K562 (cell line): ENCODE measurements at regions not wholly inside any gene's neighbourhood (a gene's known extent, or its start where the extent isn't known, plus 50 kb on each side); places are given as distances from the start of the nearest gene placed in this dataset.

Source experiments
- CBX2 ChIP-seq: fragments of 200-600 bp; sonication (generic); IDR thresholded peaks from one replicate; pipeline ENCODE4 v1.6.1; 2012; ENCODE audit warnings: mild to moderate bottlenecking, low read length, inconsistent platforms; ENCODE audit not compliant: insufficient read depth, poor library complexity, severe bottlenecking
- ELF1 ChIP-seq: fragments of 200-800 bp; sonication (Bioruptor generic); IDR thresholded peaks from 2 replicates; pipeline ENCODE4 v1.6.1; 2016; ENCODE audit warnings: missing genetic modification characterization, missing compliant biosample characterization
- GATAD2A ChIP-seq: fragments of 450-650 bp; IDR thresholded peaks from 2 replicates; pipeline ENCODE4 v1.6.1; 2017
- RHOXF2B ChIP-seq: fragments of 250-450 bp; sonication (Bioruptor Pico); conservative IDR thresholded peaks from 2 replicates; pipeline ENCODE4 v1.5.1; 2021
- SRSF1 ChIP-seq: fragments of 200-400 bp; formaldehyde crosslinking; IDR thresholded peaks from 2 replicates; pipeline ENCODE4 v1.6.1; 2017; ENCODE audit warnings: mild to moderate bottlenecking, low read depth, low read length, moderate library complexity
- TOE1 ChIP-seq, 2 experiments: fragments of 450-650 bp in 1 of 2; sonication (generic) in 1 of 2; formaldehyde crosslinking in 1 of 2; IDR thresholded peaks; 2 replicates each; pipeline versions ENCODE4 v1.7.1 to v1.8.0; 2016 to 2022; ENCODE audit warnings: borderline replicate concordance in 2 of 2, mild to moderate bottlenecking in 2 of 2, antibody characterized with exemption in 1 of 2, inconsistent platforms in 1 of 2, low read depth in 1 of 2, missing genetic modification reagents in 1 of 2, moderate library complexity in 1 of 2
- ZNF239 ChIP-seq: fragments of 250-450 bp; sonication (Bioruptor Pico); IDR thresholded peaks from 2 replicates; pipeline ENCODE4 v1.4.0; 2020; ENCODE audit warnings: mild to moderate bottlenecking
- ZNF384 ChIP-seq: IDR thresholded peaks from 2 replicates; pipeline ENCODE4 v1.6.1; 2012; ENCODE audit warnings: low read depth, low read length, improper control_type of control experiment
- TF ChIP-seq, protein P1 (sequence below): fragments of 450-650 bp; IDR thresholded peaks from 2 replicates; pipeline ENCODE4 v1.6.1; 2016; ENCODE audit warnings: antibody characterized with exemption
- TF ChIP-seq, protein P2 (sequence below), 3 experiments: fragments of 200-800 bp in 1 of 3; sonication (Bioruptor generic) in 1 of 3; sonication (generic) in 1 of 3; formaldehyde crosslinking in 1 of 3; IDR thresholded peaks; 2 replicates each; pipeline versions ENCODE4 v1.6.1 to v1.8.0; 2016 to 2022; ENCODE audit warnings: mild to moderate bottlenecking in 2 of 3, missing compliant biosample characterization in 2 of 3, missing genetic modification characterization in 2 of 3, missing genetic modification reagents in 1 of 3
- TF ChIP-seq, protein P3 (sequence below), 2 experiments: IDR thresholded peaks in 1 of 2; conservative IDR thresholded peaks in 1 of 2; 2 replicates each; pipeline ENCODE4 v1.6.1; 2016; ENCODE audit warnings: low read depth in 2 of 2, mild to moderate bottlenecking in 1 of 2, missing compliant biosample characterization in 1 of 2, missing genetic modification characterization in 1 of 2, moderate library complexity in 1 of 2
- TF ChIP-seq, protein P4 (sequence below): fragments of 450-650 bp; IDR thresholded peaks from 2 replicates; pipeline ENCODE4 v1.6.1; 2018; ENCODE audit not compliant: partially characterized antibody

DNA sequence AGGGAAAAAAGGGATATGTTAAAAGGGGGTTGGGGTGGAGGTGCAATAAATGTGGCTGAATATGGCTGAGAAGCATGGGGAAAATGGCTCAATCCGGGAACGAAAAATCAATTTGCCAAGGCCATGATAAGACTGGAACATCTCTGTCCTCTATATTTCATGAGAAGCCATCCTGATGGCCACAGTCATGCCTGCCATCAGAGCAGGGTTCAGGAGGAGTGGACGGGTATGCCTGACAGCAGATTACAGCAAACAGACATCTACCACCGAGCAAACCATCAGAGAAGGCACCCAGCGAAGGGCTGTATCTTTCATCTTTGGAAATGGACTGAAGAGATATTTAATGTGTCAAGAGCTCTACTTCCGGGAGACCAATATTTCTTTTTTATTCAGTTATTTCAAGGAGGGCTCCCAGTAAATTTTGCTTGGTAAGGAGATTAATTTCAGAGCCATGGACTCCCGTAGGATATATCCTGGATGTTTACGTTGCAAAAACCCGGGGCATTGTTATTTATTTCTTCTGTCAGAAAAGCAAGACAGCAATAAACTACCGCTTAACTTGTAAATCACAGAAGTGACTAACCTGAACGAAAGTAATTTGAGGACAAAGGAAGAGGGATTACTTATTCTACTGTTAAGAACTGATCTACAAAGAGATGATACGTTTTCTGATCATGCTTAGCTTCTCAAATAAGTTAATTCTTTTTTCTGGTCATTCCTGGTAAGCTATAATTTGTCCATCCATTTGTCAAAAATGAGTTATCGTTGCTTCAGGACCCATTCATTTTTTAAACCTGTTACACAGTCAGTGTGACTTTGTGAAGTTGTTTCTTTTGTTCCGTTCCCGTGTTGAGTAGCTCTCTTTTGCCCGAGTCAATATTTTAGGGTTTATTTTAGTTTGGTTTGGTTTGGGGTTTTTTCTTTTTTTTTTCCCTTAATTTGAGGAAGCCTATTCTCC is 80.6 kb upstream of the CHD2 start (continued):
- no peak for TF ChIP-seq SRSF1
- TF ChIP-seq, protein P1, sequence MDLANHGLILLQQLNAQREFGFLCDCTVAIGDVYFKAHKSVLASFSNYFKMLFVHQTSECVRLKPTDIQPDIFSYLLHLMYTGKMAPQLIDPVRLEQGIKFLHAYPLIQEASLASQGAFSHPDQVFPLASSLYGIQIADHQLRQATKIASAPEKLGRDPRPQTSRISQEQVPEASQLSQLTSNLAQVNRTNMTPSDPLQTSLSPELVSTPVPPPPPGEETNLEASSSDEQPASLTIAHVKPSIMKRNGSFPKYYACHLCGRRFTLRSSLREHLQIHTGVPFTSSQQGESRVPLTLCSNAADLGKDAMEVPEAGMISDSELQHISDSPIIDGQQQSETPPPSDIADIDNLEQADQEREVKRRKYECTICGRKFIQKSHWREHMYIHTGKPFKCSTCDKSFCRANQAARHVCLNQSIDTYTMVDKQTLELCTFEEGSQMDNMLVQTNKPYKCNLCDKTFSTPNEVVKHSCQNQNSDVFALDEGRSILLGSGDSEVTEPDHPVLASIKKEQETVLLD, result 0 out of 2 replicates have a peak, but pooled peaks have one; percentile 48
- TF ChIP-seq, protein P2, sequence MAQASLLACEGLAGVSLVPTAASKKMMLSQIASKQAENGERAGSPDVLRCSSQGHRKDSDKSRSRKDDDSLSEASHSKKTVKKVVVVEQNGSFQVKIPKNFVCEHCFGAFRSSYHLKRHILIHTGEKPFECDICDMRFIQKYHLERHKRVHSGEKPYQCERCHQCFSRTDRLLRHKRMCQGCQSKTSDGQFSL (CRISPR knock-in tag; IDR thresholded peaks at IDR 0.05), result no peak
- TF ChIP-seq, protein P2 (tag; IDR thresholded peaks at IDR 0.05), result no peak
- peak; percentile 17; the same call in 1 of the 2 replicates for TF ChIP-seq ZNF239 (CRISPR knock-in tag)
- no peak for TF ChIP-seq CBX2
- TF ChIP-seq, protein P3, sequence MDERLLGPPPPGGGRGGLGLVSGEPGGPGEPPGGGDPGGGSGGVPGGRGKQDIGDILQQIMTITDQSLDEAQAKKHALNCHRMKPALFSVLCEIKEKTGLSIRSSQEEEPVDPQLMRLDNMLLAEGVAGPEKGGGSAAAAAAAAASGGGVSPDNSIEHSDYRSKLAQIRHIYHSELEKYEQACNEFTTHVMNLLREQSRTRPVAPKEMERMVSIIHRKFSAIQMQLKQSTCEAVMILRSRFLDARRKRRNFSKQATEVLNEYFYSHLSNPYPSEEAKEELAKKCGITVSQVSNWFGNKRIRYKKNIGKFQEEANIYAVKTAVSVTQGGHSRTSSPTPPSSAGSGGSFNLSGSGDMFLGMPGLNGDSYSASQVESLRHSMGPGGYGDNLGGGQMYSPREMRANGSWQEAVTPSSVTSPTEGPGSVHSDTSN (CRISPR knock-in tag; IDR thresholded peaks at IDR 0.05; ENCODE audit: low read depth), result no peak
- TF ChIP-seq, protein P3 (tag; conservative IDR thresholded peaks at IDR 0.05; ENCODE audit: low read depth), result peak; percentile 81
- TF ChIP-seq RHOXF2B (CRISPR knock-in tag), result no peak
- no peak for TF ChIP-seq TOE1 (IDR thresholded peaks at IDR 0.05; ENCODE audit: borderline replicate concordance)
- TF ChIP-seq TOE1 (CRISPR knock-in tag; IDR thresholded peaks at IDR 0.05; ENCODE audit: borderline replicate concordance, low read depth), result no peak
- no peak for TF ChIP-seq GATAD2A
- TF ChIP-seq, protein P4, sequence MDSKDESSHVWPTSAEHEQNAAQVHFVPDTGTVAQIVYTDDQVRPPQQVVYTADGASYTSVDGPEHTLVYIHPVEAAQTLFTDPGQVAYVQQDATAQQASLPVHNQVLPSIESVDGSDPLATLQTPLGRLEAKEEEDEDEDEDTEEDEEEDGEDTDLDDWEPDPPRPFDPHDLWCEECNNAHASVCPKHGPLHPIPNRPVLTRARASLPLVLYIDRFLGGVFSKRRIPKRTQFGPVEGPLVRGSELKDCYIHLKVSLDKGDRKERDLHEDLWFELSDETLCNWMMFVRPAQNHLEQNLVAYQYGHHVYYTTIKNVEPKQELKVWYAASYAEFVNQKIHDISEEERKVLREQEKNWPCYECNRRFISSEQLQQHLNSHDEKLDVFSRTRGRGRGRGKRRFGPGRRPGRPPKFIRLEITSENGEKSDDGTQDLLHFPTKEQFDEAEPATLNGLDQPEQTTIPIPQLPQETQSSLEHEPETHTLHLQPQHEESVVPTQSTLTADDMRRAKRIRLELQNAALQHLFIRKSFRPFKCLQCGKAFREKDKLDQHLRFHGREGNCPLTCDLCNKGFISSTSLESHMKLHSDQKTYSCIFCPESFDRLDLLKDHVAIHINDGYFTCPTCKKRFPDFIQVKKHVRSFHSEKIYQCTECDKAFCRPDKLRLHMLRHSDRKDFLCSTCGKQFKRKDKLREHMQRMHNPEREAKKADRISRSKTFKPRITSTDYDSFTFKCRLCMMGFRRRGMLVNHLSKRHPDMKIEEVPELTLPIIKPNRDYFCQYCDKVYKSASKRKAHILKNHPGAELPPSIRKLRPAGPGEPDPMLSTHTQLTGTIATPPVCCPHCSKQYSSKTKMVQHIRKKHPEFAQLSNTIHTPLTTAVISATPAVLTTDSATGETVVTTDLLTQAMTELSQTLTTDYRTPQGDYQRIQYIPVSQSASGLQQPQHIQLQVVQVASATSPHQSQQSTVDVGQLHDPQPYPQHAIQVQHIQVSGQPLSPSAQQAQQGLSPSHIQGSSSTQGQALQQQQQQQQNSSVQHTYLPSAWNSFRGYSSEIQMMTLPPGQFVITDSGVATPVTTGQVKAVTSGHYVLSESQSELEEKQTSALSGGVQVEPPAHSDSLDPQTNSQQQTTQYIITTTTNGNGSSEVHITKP, result no peak
- TF ChIP-seq ELF1 (tag), result peak; percentile 46; the same call in 1 of the 2 replicates
- TF ChIP-seq ZNF384, result no peak
